Activated CD8-positive, alpha-beta memory T cell treated with anti-CD3 and anti-CD28 coated beads, Interleukin-2, amount 10 ng/mL, durations not matched to agents 7 days and 5 days (primary cell): ENCODE measurements at regions not wholly inside any gene's neighbourhood (a gene's known extent, or its start where the extent isn't known, plus 50 kb on each side); places are given as distances from the start of the nearest gene placed in this dataset.
"Not testable (repeated sequence)": the region's sequence is repeated elsewhere in the genome, so short reads cannot be mapped to it uniquely, and the experiment has no call there.

Source experiments
- ATAC-seq: fragments of 150-1000 bp; cut with Tn5 transposase; one replicate; pipeline ENCODE4 v1.10.0; 2021; ENCODE audit warnings: moderate library complexity
- CTCF ChIA-PET: fragments of 350-600 bp; sonication (Branson Sonifier 250); formaldehyde crosslinking; loops from one replicate; lab custom pipeline; 2021; ENCODE audit warnings: antibody characterized with exemption; lab: Charles Lee
- DNase-seq: peaks from one replicate; pipeline ENCODE4 v3.0.0-alpha.2; 2020
- H3K27ac Mint-ChIP-seq: one replicate; pipeline ENCODE4 v1.8.0; 2021; ENCODE audit warnings: mild to moderate bottlenecking, mixed read lengths
- H3K27me3 Mint-ChIP-seq: one replicate; pipeline ENCODE4 v1.8.0; 2021; ENCODE audit warnings: mixed read lengths
- H3K36me3 Mint-ChIP-seq: one replicate; pipeline ENCODE4 v1.8.0; 2021; ENCODE audit warnings: mild to moderate bottlenecking, mixed read lengths
- H3K4me1 Mint-ChIP-seq: one replicate; pipeline ENCODE4 v1.8.0; 2021; ENCODE audit warnings: mixed read lengths
- H3K4me3 Mint-ChIP-seq: one replicate; pipeline ENCODE4 v1.8.0; 2021; ENCODE audit warnings: mild to moderate bottlenecking, moderate library complexity, mixed read lengths
- H3K9me3 Mint-ChIP-seq: one replicate; pipeline ENCODE4 v1.8.0; 2022; ENCODE audit warnings: low read depth, mixed read lengths

- Mint-ChIP-seq H3K27ac (no peak overlapping the region), H3K9me3 (no peaks in the 10 kb centered on the region), H3K36me3 (no peaks in the 10 kb centered on the region), H3K4me3 (no peak overlapping the region), H3K27me3 (no peaks in the 10 kb centered on the region), H3K4me1 (no peaks in the 10 kb centered on the region)
- ATAC-seq (no peak), DNase-seq (no peak)
- CTCF ChIA-PET, result no interaction called here
Measured at GRCh38 chr11:29482510-29482909, 534.3 kb downstream of the KCNA4 start.

GRCh38 chr11:29481738-29482137 is 535.1 kb downstream of the KCNA4 start:
- DNase-seq (no peak), ATAC-seq (no peak)
- Mint-ChIP-seq H3K36me3 (no peaks in the 10 kb centered on the region), H3K9me3 (peaks cover 4% of the 10 kb centered on the region), H3K4me3 (no peak overlapping the region), H3K27me3 (no peaks in the 10 kb centered on the region), H3K4me1 (no peaks in the 10 kb centered on the region), H3K27ac (no peak overlapping the region)
- CTCF ChIA-PET, result no interaction called here

DNA sequence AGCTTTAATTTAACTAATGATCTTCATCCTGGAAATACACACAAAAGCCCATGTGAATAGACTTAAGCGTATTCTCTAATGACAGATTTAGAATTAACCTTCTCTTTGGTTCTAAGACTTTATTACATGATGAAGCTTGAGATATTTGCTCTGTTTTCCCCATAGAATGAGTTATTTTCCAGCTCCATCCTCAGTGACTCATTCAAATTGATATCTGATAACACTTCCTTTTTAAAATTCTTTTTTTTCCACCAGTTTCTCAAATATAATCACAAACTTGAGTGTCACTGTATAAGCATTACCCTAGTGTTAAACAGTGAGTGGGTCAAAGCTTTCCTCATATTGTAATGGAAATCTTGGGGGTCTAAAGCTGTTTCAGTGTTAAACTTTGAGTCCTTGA is 535.8 kb downstream of the KCNA4 start:
- no peak for ATAC-seq
- no peak overlapping the region for H3K4me3 Mint-ChIP-seq
- DNase-seq, result no peak
- no peaks in the 10 kb centered on the region for H3K36me3 Mint-ChIP-seq
- no peaks in the 10 kb centered on the region for H3K4me1 Mint-ChIP-seq
- H3K27ac Mint-ChIP-seq, result no peak overlapping the region
- peaks cover 4% of the 10 kb centered on the region for H3K9me3 Mint-ChIP-seq
- CTCF ChIA-PET, result no interaction called here
- H3K27me3 Mint-ChIP-seq, result no peaks in the 10 kb centered on the region

DNA sequence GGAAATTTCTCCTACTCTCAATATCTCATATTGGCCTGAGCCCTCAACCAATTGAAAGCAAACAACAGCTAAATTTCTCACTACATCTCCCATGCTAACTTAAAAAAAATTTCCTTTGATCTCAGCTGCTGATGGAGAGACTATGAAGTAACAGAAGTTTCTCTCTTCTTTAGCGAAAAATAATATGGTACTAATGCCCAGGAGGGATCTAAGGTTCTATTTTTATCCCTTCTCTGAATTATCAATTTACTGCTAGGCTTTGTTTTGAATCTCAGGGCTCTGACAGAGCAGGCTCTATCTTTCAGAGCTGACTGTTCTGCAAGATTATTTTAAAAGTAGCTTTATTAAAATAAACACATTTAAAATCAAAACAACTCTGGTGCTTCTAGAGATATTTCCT is 558.6 kb downstream of the KCNA4 start:
- DNase-seq, result no peak
- Mint-ChIP-seq H3K4me1 (no peaks in the 10 kb centered on the region), H3K27ac (no peak overlapping the region), H3K27me3 (no peaks in the 10 kb centered on the region), H3K9me3 (no peaks in the 10 kb centered on the region), H3K4me3 (no peak overlapping the region), H3K36me3 (no peaks in the 10 kb centered on the region)
- no peak for ATAC-seq
- CTCF ChIA-PET, result no interaction called here

DNA sequence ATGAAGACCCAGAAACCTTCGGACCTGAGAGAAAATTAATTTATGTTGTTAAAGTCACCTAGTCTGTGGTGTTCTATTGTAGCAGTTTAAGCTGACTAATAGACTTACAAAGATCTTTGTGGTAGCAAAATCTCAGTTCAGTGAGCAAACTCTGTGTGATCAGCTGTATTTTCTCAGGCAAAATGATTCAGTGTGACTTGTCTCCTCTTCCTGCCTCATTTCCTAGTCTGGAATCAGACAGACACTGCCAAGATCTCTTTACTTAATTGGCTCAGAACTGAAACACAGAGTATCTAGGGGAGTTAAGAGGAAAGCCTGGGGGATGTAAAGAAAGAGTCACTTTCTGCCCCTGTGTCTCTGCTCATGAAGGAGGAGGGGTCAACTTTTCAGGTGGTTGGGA is 564.7 kb downstream of the KCNA4 start:
- Mint-ChIP-seq H3K27ac (no peak overlapping the region), H3K4me1 (no peaks in the 10 kb centered on the region), H3K4me3 (no peak overlapping the region), H3K27me3 (no peaks in the 10 kb centered on the region), H3K36me3 (no peaks in the 10 kb centered on the region), H3K9me3 (peaks cover 2% of the 10 kb centered on the region)
- no peak for ATAC-seq
- CTCF ChIA-PET, result no interaction called here
- no peak for DNase-seq

- Mint-ChIP-seq H3K27ac (no peak overlapping the region), H3K9me3 (peaks cover 3% of the 10 kb centered on the region), H3K36me3 (no peaks in the 10 kb centered on the region), H3K27me3 (no peaks in the 10 kb centered on the region), H3K4me3 (no peak overlapping the region), H3K4me1 (no peaks in the 10 kb centered on the region)
- ATAC-seq (no peak), DNase-seq (no peak)
- CTCF ChIA-PET, result no interaction called here
Measured at GRCh38 chr11:29449281-29450074, 567.4 kb downstream of the KCNA4 start.

DNA sequence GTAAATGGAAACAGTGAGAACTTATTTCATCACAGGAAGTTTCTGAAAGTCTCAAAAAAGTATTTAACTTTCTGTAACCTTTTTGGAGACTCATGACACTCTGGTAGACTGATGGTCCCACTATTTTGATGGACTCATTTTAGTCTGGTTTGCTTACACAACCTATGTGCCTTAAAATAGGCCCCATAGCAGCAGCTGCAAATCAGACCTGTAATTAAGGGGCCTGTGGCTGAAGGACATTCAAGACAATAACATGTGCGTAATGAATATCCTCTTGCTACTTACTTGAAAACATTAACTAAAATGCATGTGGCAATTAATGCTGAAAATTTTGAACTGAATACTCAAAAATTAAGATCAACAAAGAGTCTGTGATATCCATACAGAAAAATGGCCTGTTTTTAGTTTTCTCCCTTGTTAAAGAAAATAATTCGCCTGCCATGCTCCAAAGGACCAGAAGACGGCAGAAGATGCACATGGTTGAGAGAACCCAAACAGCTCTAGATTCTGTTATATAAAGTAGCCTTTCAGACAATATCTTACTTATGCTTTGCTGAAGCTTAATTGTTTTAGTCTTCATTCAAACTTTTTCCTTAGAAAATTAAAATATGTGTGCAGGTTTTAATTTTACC is 568.5 kb downstream of the KCNA4 start:
- Mint-ChIP-seq H3K27ac (no peak overlapping the region), H3K27me3 (no peaks in the 10 kb centered on the region), H3K9me3 (peaks cover 3% of the 10 kb centered on the region), H3K36me3 (no peaks in the 10 kb centered on the region), H3K4me1 (no peaks in the 10 kb centered on the region), H3K4me3 (no peak overlapping the region)
- DNase-seq (no peak), ATAC-seq (no peak)
- CTCF ChIA-PET, result no interaction called here

DNA sequence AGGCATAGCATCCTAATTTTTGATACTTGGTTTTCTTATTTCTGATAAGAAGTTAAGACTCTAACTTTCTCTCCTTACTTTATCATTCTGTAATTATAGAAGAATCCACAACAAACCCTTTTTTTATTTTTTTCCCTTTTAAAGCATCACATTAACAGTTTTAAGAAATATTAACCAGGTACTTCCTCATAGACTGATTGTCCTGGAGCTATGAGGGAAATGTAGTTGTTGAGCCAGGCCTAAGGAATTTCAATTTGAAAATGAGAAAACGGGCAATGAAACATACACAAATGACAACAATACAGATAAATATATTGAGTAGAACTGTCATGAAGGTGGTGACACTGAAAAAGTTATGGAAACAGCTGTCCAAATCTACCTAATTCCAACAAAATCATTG is 569.0 kb downstream of the KCNA4 start:
- ATAC-seq (no peak), DNase-seq (no peak)
- H3K4me1 Mint-ChIP-seq, result no peaks in the 10 kb centered on the region
- H3K27me3 Mint-ChIP-seq, result no peaks in the 10 kb centered on the region
- H3K9me3 Mint-ChIP-seq, result peaks cover 3% of the 10 kb centered on the region
- H3K4me3 Mint-ChIP-seq, result no peak overlapping the region
- CTCF ChIA-PET, result no interaction called here
- H3K36me3 Mint-ChIP-seq, result no peaks in the 10 kb centered on the region
- H3K27ac Mint-ChIP-seq, result no peak overlapping the region

- Mint-ChIP-seq H3K27ac (no peak overlapping the region), H3K36me3 (no peaks in the 10 kb centered on the region), H3K27me3 (no peaks in the 10 kb centered on the region), H3K9me3 (peaks cover 9% of the 10 kb centered on the region), H3K4me3 (no peak overlapping the region), H3K4me1 (no peaks in the 10 kb centered on the region)
- DNase-seq (no peak), ATAC-seq (no peak)
- CTCF ChIA-PET, result no interaction called here
Measured at GRCh38 chr11:29446132-29446531, 570.7 kb downstream of the KCNA4 start.

DNA sequence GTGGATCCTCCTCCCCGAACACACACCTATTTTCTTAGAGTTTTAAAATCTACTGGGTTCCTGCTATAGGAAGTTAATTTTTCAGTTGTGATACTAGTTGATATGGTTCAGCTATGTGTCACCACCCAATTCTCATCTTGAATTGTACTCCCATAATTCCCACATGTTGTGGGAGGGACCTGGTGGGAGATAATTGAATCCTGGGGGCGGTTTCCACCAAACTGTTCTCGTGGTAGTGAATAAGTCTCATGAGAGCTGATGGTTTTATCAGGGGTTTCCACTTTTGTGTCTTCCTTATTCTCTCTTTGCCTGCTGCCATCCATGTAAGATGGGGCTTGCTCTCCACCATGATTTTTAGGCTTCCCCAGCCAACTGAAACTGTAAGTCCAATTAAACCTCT is 571.6 kb downstream of the KCNA4 start:
- H3K27me3 Mint-ChIP-seq, ATAC-seq, CTCF ChIA-PET: not testable (repeated sequence)

DNA sequence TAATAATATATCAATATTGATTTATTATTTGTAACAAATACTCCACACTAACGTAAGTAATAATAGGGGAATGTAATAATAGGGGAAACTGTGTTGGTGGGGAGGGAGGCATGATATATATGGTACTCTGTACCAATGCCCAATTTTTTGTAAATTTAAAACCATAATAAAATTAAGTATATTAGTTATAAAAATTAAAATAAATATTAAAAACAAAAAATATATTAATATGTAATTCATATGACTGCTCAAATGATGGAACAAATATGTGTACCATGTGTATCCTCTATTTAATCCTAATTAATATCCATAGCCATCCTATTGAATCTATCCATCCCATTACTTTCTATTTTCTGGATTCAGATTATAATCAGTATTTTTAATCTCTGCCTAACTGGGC is 578.0 kb downstream of the KCNA4 start:
- CTCF ChIA-PET, result no interaction called here
- no peak overlapping the region for H3K27ac Mint-ChIP-seq
- H3K36me3 Mint-ChIP-seq, result no peaks in the 10 kb centered on the region
- DNase-seq (no peak), ATAC-seq (no peak)
- no peaks in the 10 kb centered on the region for H3K4me1 Mint-ChIP-seq
- no peaks in the 10 kb centered on the region for H3K27me3 Mint-ChIP-seq
- H3K4me3 Mint-ChIP-seq, result no peak overlapping the region
- H3K9me3 Mint-ChIP-seq, result peaks cover 6% of the 10 kb centered on the region

More for the DNA sequence above, 571.6 kb downstream of the KCNA4 start:
- H3K4me3 Mint-ChIP-seq, H3K4me1 Mint-ChIP-seq, H3K36me3 Mint-ChIP-seq, DNase-seq, H3K9me3 Mint-ChIP-seq, H3K27ac Mint-ChIP-seq: not testable (repeated sequence)

DNA sequence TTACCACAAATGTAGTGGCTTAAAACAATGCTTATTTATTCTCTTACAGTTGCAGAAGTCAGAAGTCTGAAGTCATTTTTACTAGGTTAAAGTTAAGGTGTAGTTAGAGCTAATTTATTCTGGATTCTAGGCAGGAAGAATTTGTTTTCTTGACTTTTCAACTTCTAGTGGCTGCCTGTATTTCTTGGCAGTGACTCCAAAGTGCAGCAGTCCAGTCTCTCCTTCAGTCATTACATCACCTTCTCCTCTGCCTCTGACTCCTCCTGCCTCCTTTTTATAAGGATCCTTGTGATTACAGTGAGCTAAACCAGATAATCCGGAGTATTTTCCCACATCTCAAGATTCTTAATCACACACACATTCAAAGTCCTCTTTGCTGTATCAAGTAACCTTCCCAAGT is 581.4 kb downstream of the KCNA4 start:
- H3K4me3 Mint-ChIP-seq, result no peak overlapping the region

GRCh38 chr11:29432719-29433325 is 584.0 kb downstream of the KCNA4 start:
- H3K4me1 Mint-ChIP-seq, result no peaks in the 10 kb centered on the region
- H3K9me3 Mint-ChIP-seq, result peaks cover 6% of the 10 kb centered on the region
- CTCF ChIA-PET, result interaction anchor here (0.9 kb wide), 1 partner anchor 711 kb away, joined by 4 read pairs; no protein-coding TSS in a partner anchor
- no peaks in the 10 kb centered on the region for H3K27me3 Mint-ChIP-seq
- ATAC-seq (no peak), DNase-seq (no peak)
- H3K4me3 Mint-ChIP-seq, result no peak overlapping the region
- H3K36me3 Mint-ChIP-seq, result no peaks in the 10 kb centered on the region
- no peak overlapping the region for H3K27ac Mint-ChIP-seq

More for the DNA sequence above, 581.4 kb downstream of the KCNA4 start:
- H3K27ac Mint-ChIP-seq, result no peak overlapping the region
- no peaks in the 10 kb centered on the region for H3K4me1 Mint-ChIP-seq
- no peaks in the 10 kb centered on the region for H3K27me3 Mint-ChIP-seq
- H3K9me3 Mint-ChIP-seq, result no peaks in the 10 kb centered on the region
- ATAC-seq, result no peak
- CTCF ChIA-PET, result no interaction called here
- no peak for DNase-seq
- H3K36me3 Mint-ChIP-seq, result no peaks in the 10 kb centered on the region

GRCh38 chr11:29405305-29405704 is 611.5 kb downstream of the KCNA4 start:
- no peak overlapping the region for H3K4me3 Mint-ChIP-seq

More at GRCh38 chr11:29405305-29405704, 611.5 kb downstream of the KCNA4 start:
- H3K27me3 Mint-ChIP-seq, result no peaks in the 10 kb centered on the region
- no peaks in the 10 kb centered on the region for H3K4me1 Mint-ChIP-seq
- CTCF ChIA-PET, result no interaction called here
- no peaks in the 10 kb centered on the region for H3K36me3 Mint-ChIP-seq
- DNase-seq (no peak), ATAC-seq (no peak)
- no peak overlapping the region for H3K27ac Mint-ChIP-seq
- peaks cover 2% of the 10 kb centered on the region for H3K9me3 Mint-ChIP-seq
